ENCODE measurements at regions not wholly inside any gene's neighbourhood (a gene's known extent, or its start where the extent isn't known, plus 50 kb on each side); places are given as distances from the start of the nearest gene placed in this dataset.
"Not testable (repeated sequence)": the region's sequence is repeated elsewhere in the genome, so short reads cannot be mapped to it uniquely, and the experiment has no call there.

- not testable (repeated sequence) for TF ChIP-seq EZH2 (IDR thresholded peaks at IDR 0.05); POLR2AphosphoS5 (IDR thresholded peaks at IDR 0.05; ENCODE audit: borderline replicate concordance, low read depth, low read length)
These were observed 100.6 kb upstream of the FAM153A start for GRCh38 chr5:177883295-177883694.

Measured in SK-N-MC (cell line).